ENCODE measurements at regions not wholly inside any gene's neighbourhood (a gene's known extent, or its start where the extent isn't known, plus 50 kb on each side); places are given as distances from the start of the nearest gene placed in this dataset.
A peak's percentile ranks its signal among the peaks of the same experiment; 100 is the strongest.

GRCh38 chr12:21713133-21713532 is 55.5 kb upstream of the LDHB start:
- no peak for DNase-seq

DNA sequence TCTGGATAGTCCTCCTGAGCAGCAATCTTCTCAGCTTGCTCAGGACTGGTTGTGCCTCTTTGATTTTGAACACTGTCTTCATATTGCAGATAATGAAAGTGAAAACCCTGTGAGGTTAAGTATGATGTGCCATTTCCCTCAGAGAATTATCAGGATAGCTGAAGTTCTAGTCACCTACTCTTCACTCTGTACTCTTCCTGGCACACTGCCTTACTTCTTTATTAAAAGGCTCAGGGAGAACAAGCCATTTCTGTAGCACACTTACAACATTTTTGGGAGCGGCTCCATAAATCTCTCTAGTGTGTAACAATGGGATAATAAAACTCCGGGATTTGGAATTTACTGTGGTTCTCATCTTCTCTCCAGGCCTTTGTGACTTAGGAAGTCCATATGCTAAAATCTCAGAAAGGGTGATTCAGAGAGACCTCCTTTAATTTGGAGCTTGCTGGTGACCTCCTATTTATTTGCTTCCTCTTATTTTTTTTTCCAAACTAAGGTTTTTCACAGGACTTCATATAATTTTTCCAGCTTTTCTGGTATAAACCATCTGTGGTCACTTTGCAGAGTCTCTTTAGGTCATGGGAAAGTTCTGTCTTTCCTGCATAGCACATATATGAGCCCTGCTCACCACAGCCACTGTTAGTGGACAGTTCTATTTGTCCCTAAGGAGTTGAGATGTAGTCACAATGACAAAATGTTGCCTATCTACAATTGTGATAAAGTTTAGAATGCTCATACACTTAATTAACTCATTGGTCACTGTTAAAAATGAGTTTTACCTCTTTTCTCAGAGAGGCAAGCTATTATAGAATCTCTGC is 53.5 kb upstream of the LDHB start:
- DNase-seq, result peak in 2 of 3 donors; percentile 33 to 67

Measured in muscle of back (tissue), 3 donors.